Parathyroid adenoma (tissue), 2 donors: ENCODE measurements at regions not wholly inside any gene's neighbourhood (a gene's known extent, or its start where the extent isn't known, plus 50 kb on each side); places are given as distances from the start of the nearest gene placed in this dataset.

ENCODE experiments used
- H2AFZ ChIP-seq: fragments of 300-600 bp; sonication (generic); one replicate; pipeline ENCODE4 v1.7.0; 2017; ENCODE audit warnings: antibody characterized with exemption, mild to moderate bottlenecking
- H3K27ac ChIP-seq: fragments of 300-600 bp; sonication (generic); one replicate; pipeline ENCODE4 v1.7.0; 2017
- H3K27me3 ChIP-seq: fragments of 300-600 bp; sonication (generic); one replicate; pipeline ENCODE4 v1.7.0; 2017; ENCODE audit warnings: low read length; ENCODE audit not compliant: control insufficient read depth, insufficient read depth
- H3K36me3 ChIP-seq: fragments of 300-600 bp; sonication (generic); one replicate; pipeline ENCODE4 v1.7.0; 2017; ENCODE audit warnings: low read length; ENCODE audit not compliant: control insufficient read depth, insufficient read depth
- H3K4me1 ChIP-seq: fragments of 300-600 bp; sonication (generic); one replicate; pipeline ENCODE4 v1.7.0; 2017; ENCODE audit warnings: control low read depth
- H3K4me2 ChIP-seq: fragments of 300-600 bp; sonication (generic); one replicate; pipeline ENCODE4 v1.7.0; 2017; ENCODE audit warnings: low read length
- H3K4me3 ChIP-seq: fragments of 300-600 bp; sonication (generic); one replicate; pipeline ENCODE4 v1.7.0; 2017; ENCODE audit warnings: low read depth, low read length
- H3K79me2 ChIP-seq: fragments of 300-600 bp; sonication (generic); one replicate; pipeline ENCODE4 v1.7.0; 2017; ENCODE audit warnings: control low read depth
- H3K9ac ChIP-seq: fragments of 300-600 bp; sonication (generic); one replicate; pipeline ENCODE4 v1.7.0; 2017; ENCODE audit warnings: mild to moderate bottlenecking
- H3K9me3 ChIP-seq: fragments of 300-600 bp; sonication (generic); one replicate; pipeline ENCODE4 v1.7.0; 2017; ENCODE audit warnings: low read length; ENCODE audit not compliant: control insufficient read depth
- CTCF ChIP-seq: fragments of 300-600 bp; sonication (generic); IDR thresholded peaks from one replicate; pipeline ENCODE4 v1.7.0; 2017; ENCODE audit warnings: antibody characterized with exemption, mild to moderate bottlenecking
- donor health status: primary hyperparathyroidism.

GRCh38 chr17:14508156-14508555 is 207.3 kb downstream of the HS3ST3B1 start:
- TF ChIP-seq CTCF: no peak
- Histone ChIP-seq H2AFZ (no peak overlapping the region), H3K27me3 (no peaks in the 10 kb centered on the region), H3K4me3 (no peak overlapping the region), H3K36me3 (no peaks in the 10 kb centered on the region), H3K9ac (no peak overlapping the region), H3K27ac (no peak overlapping the region), H3K4me1 (no peaks in the 10 kb centered on the region), H3K79me2 (no peaks in the 10 kb centered on the region), H3K9me3 (no peaks in the 10 kb centered on the region), H3K4me2 (no peak overlapping the region)

- Histone ChIP-seq H2AFZ (no peak overlapping the region), H3K4me1 (no peaks in the 10 kb centered on the region), H3K4me2 (no peak overlapping the region), H3K9me3 (no peaks in the 10 kb centered on the region), H3K79me2 (no peaks in the 10 kb centered on the region), H3K36me3 (no peaks in the 10 kb centered on the region), H3K27me3 (no peaks in the 10 kb centered on the region), H3K9ac (no peak overlapping the region), H3K27ac (no peak overlapping the region), H3K4me3 (no peak overlapping the region)
- TF ChIP-seq CTCF: no peak
These were observed 205.5 kb downstream of the HS3ST3B1 start for GRCh38 chr17:14506364-14506763.

- H3K4me1 ChIP-seq: no peaks in the 10 kb centered on the region
- H3K36me3 ChIP-seq: no peaks in the 10 kb centered on the region
- H3K4me3 ChIP-seq: no peak overlapping the region
- no peak overlapping the region for H3K4me2 ChIP-seq
- no peaks in the 10 kb centered on the region for H3K9me3 ChIP-seq
- H2AFZ ChIP-seq: no peak overlapping the region
- no peak overlapping the region for H3K27ac ChIP-seq
- no peaks in the 10 kb centered on the region for H3K27me3 ChIP-seq
- no peak for TF ChIP-seq CTCF
- no peaks in the 10 kb centered on the region for H3K79me2 ChIP-seq
- H3K9ac ChIP-seq: no peak overlapping the region
These were observed 204.7 kb downstream of the HS3ST3B1 start for GRCh38 chr17:14505606-14506005.

GRCh38 chr17:14499976-14500375 is 199.1 kb downstream of the HS3ST3B1 start:
- H3K9ac ChIP-seq: no peak overlapping the region
- H3K4me2 ChIP-seq: no peak overlapping the region
- H3K79me2 ChIP-seq: no peaks in the 10 kb centered on the region
- H3K4me1 ChIP-seq: no peaks in the 10 kb centered on the region
- no peaks in the 10 kb centered on the region for H3K27me3 ChIP-seq
- no peak overlapping the region for H3K27ac ChIP-seq
- no peak overlapping the region for H3K4me3 ChIP-seq
- no peaks in the 10 kb centered on the region for H3K9me3 ChIP-seq
- no peaks in the 10 kb centered on the region for H3K36me3 ChIP-seq
- TF ChIP-seq CTCF: no peak
- no peak overlapping the region for H2AFZ ChIP-seq

- H3K4me3 ChIP-seq: no peak overlapping the region
- no peak overlapping the region for H3K9ac ChIP-seq
- no peak overlapping the region for H2AFZ ChIP-seq
- no peaks in the 10 kb centered on the region for H3K4me1 ChIP-seq
- H3K4me2 ChIP-seq: no peak overlapping the region
- no peaks in the 10 kb centered on the region for H3K36me3 ChIP-seq
- H3K79me2 ChIP-seq: no peaks in the 10 kb centered on the region
- no peaks in the 10 kb centered on the region for H3K9me3 ChIP-seq
- H3K27ac ChIP-seq: no peak overlapping the region
- no peaks in the 10 kb centered on the region for H3K27me3 ChIP-seq
- TF ChIP-seq CTCF: no peak
These were observed 197.9 kb downstream of the HS3ST3B1 start for GRCh38 chr17:14498812-14499211.
